ENCODE measurements at regions not wholly inside any gene's neighbourhood (a gene's known extent, or its start where the extent isn't known, plus 50 kb on each side); places are given as distances from the start of the nearest gene placed in this dataset.

- TF ChIP-seq CTCF (IDR thresholded peaks at IDR 0.05) (no peak), ZFX (IDR thresholded peaks at IDR 0.05; ENCODE audit: borderline replicate concordance) (no peak)
Observed at GRCh38 chr2:113818382-113818951, 62.0 kb upstream of the SLC35F5 start.
